HAP-1 (cell line): ENCODE measurements at regions not wholly inside any gene's neighbourhood (a gene's known extent, or its start where the extent isn't known, plus 50 kb on each side); places are given as distances from the start of the nearest gene placed in this dataset.

Experiments used
- DNase-seq, 2 experiments: peaks; one replicate each; pipeline ENCODE4 v3.0.0-alpha.2; 2016 to 2020; ENCODE audit warnings: low spot score in 2 of 2
- H3K27me3 ChIP-seq: fragments of 250-450 bp; sonication (Bioruptor Pico); 2 replicates; pipeline ENCODE4 v1.5.1; 2020; ENCODE audit warnings: low read depth, mild to moderate bottlenecking, moderate library complexity
- H3K36me3 ChIP-seq: fragments of 250-450 bp; sonication (Bioruptor Pico); replicated peaks from 2 replicates; pipeline ENCODE4 v1.5.1; 2020; ENCODE audit warnings: mild to moderate bottlenecking
- H3K4me1 ChIP-seq: fragments of 250-450 bp; sonication (Bioruptor Pico); 2 replicates; pipeline ENCODE4 v1.5.1; 2020; ENCODE audit warnings: mild to moderate bottlenecking
- H3K4me3 ChIP-seq: fragments of 250-450 bp; sonication (Bioruptor Pico); 2 replicates; pipeline ENCODE4 v1.5.1; 2020; ENCODE audit warnings: mild to moderate bottlenecking, moderate library complexity
- H3K9me3 ChIP-seq: fragments of 250-450 bp; sonication (Bioruptor Pico); 2 replicates; pipeline ENCODE4 v1.5.1; 2020; ENCODE audit warnings: mild to moderate bottlenecking, moderate library complexity
- in situ Hi-C: fragments of 300-500 bp; cut with MboI; formaldehyde crosslinking; loops from 3 replicates; pipeline ENCODE4 v1.14.3; 2020; ENCODE audit warnings: low sequenced_read_pairs, inconsistent platforms, mixed read lengths

- Histone ChIP-seq H3K9me3 (peaks cover 5% of the 10 kb centered on the region), H3K4me1 (no peaks in the 10 kb centered on the region), H3K4me3 (no peak overlapping the region), H3K27me3 (no peaks in the 10 kb centered on the region), H3K36me3 (no peaks in the 10 kb centered on the region)
- DNase-seq, result no peak
- in situ Hi-C loops, result no loop called here
Observed at GRCh38 chr16:5730783-5731182, 633.2 kb upstream of the EEF2KMT start.

GRCh38 chr16:5722116-5722619 lies 624.6 kb upstream of the EEF2KMT start:
- in situ Hi-C loops, result no loop called here

GRCh38 chr16:5715155-5715554 lies 617.6 kb upstream of the EEF2KMT start:
- Histone ChIP-seq H3K9me3 (no peaks in the 10 kb centered on the region), H3K36me3 (no peaks in the 10 kb centered on the region), H3K27me3 (no peaks in the 10 kb centered on the region), H3K4me1 (no peaks in the 10 kb centered on the region), H3K4me3 (no peak overlapping the region)
- in situ Hi-C loops, result no loop called here
- no peak for DNase-seq

More at GRCh38 chr16:5722116-5722619, 624.6 kb upstream of the EEF2KMT start:
- Histone ChIP-seq H3K36me3 (no peaks in the 10 kb centered on the region), H3K9me3 (no peaks in the 10 kb centered on the region), H3K27me3 (no peaks in the 10 kb centered on the region), H3K4me1 (no peaks in the 10 kb centered on the region), H3K4me3 (no peak overlapping the region)
- DNase-seq, result no peak

GRCh38 chr16:5709889-5710288 lies 612.3 kb upstream of the EEF2KMT start:
- Histone ChIP-seq H3K36me3 (no peaks in the 10 kb centered on the region), H3K4me1 (no peaks in the 10 kb centered on the region), H3K9me3 (no peaks in the 10 kb centered on the region), H3K27me3 (no peaks in the 10 kb centered on the region), H3K4me3 (no peak overlapping the region)
- peak in 1 of 2 experiments; percentile 6 for DNase-seq
- in situ Hi-C loops, result no loop called here

GRCh38 chr16:5706211-5706610 lies 608.6 kb upstream of the EEF2KMT start:
- Histone ChIP-seq H3K27me3 (no peaks in the 10 kb centered on the region), H3K4me1 (no peaks in the 10 kb centered on the region), H3K4me3 (no peak overlapping the region), H3K36me3 (no peaks in the 10 kb centered on the region), H3K9me3 (no peaks in the 10 kb centered on the region)
- DNase-seq, result no peak
- in situ Hi-C loops, result no loop called here

- H3K9me3 ChIP-seq, result no peaks in the 10 kb centered on the region
- in situ Hi-C loops, result no loop called here
- H3K36me3 ChIP-seq, result no peaks in the 10 kb centered on the region
- DNase-seq, result no peak
- H3K4me1 ChIP-seq, result no peaks in the 10 kb centered on the region
- no peaks in the 10 kb centered on the region for H3K27me3 ChIP-seq
- no peak overlapping the region for H3K4me3 ChIP-seq
Observed at GRCh38 chr16:5704271-5704670, 606.7 kb upstream of the EEF2KMT start.

GRCh38 chr16:5693426-5693825 lies 595.8 kb upstream of the EEF2KMT start:
- in situ Hi-C loops, result no loop called here
- no peaks in the 10 kb centered on the region for H3K27me3 ChIP-seq
- H3K36me3 ChIP-seq, result no peaks in the 10 kb centered on the region
- H3K4me1 ChIP-seq, result no peaks in the 10 kb centered on the region
- H3K9me3 ChIP-seq, result no peaks in the 10 kb centered on the region; the same call in 1 of the 2 replicates
- DNase-seq, result no peak
- no peak overlapping the region for H3K4me3 ChIP-seq

GRCh38 chr16:5681966-5682365 lies 584.4 kb upstream of the EEF2KMT start:
- DNase-seq, result no peak
- no peaks in the 10 kb centered on the region for H3K36me3 ChIP-seq
- H3K27me3 ChIP-seq, result no peaks in the 10 kb centered on the region
- in situ Hi-C loops, result no loop called here
- H3K4me1 ChIP-seq, result no peaks in the 10 kb centered on the region
- no peak overlapping the region for H3K4me3 ChIP-seq
- peaks cover 4% of the 10 kb centered on the region; the same call in 1 of the 2 replicates for H3K9me3 ChIP-seq

- Histone ChIP-seq H3K9me3 (peaks cover 4% of the 10 kb centered on the region; the same call in 1 of the 2 replicates), H3K27me3 (no peaks in the 10 kb centered on the region), H3K36me3 (no peaks in the 10 kb centered on the region), H3K4me3 (no peak overlapping the region), H3K4me1 (no peaks in the 10 kb centered on the region)
- DNase-seq, result no peak
- in situ Hi-C loops, result no loop called here
Observed at GRCh38 chr16:5678371-5678770, 580.8 kb upstream of the EEF2KMT start.

- Histone ChIP-seq H3K36me3 (no peaks in the 10 kb centered on the region), H3K4me1 (no peaks in the 10 kb centered on the region), H3K27me3 (no peaks in the 10 kb centered on the region), H3K4me3 (no peak overlapping the region), H3K9me3 (no peaks in the 10 kb centered on the region)
- no peak for DNase-seq
- in situ Hi-C loops, result no loop called here
Observed at GRCh38 chr16:5671421-5671820, 573.8 kb upstream of the EEF2KMT start.

GRCh38 chr16:5670198-5670597 lies 572.6 kb upstream of the EEF2KMT start:
- Histone ChIP-seq H3K27me3 (no peaks in the 10 kb centered on the region), H3K4me3 (no peak overlapping the region), H3K4me1 (no peaks in the 10 kb centered on the region), H3K9me3 (no peaks in the 10 kb centered on the region), H3K36me3 (no peaks in the 10 kb centered on the region)
- in situ Hi-C loops, result no loop called here
- no peak for DNase-seq

- no peaks in the 10 kb centered on the region for H3K27me3 ChIP-seq
- H3K9me3 ChIP-seq, result no peaks in the 10 kb centered on the region
- H3K4me3 ChIP-seq, result no peak overlapping the region
- in situ Hi-C loops, result no loop called here
- no peak for DNase-seq
- H3K36me3 ChIP-seq, result no peaks in the 10 kb centered on the region
- no peaks in the 10 kb centered on the region for H3K4me1 ChIP-seq
Observed at GRCh38 chr16:5668553-5668952, 571.0 kb upstream of the EEF2KMT start.

GRCh38 chr16:5665834-5666233 lies 568.2 kb upstream of the EEF2KMT start:
- Histone ChIP-seq H3K36me3 (no peaks in the 10 kb centered on the region), H3K4me3 (no peak overlapping the region), H3K27me3 (no peaks in the 10 kb centered on the region), H3K4me1 (no peaks in the 10 kb centered on the region), H3K9me3 (no peaks in the 10 kb centered on the region)
- in situ Hi-C loops, result no loop called here
- DNase-seq, result no peak

GRCh38 chr16:5653789-5654188 lies 556.2 kb upstream of the EEF2KMT start:
- DNase-seq, result no peak
- Histone ChIP-seq H3K27me3 (no peaks in the 10 kb centered on the region), H3K9me3 (peaks cover 2% of the 10 kb centered on the region), H3K4me1 (no peaks in the 10 kb centered on the region), H3K36me3 (no peaks in the 10 kb centered on the region), H3K4me3 (no peak overlapping the region)
- in situ Hi-C loops, result no loop called here

GRCh38 chr16:5653041-5653440 lies 555.4 kb upstream of the EEF2KMT start:
- peaks cover 2% of the 10 kb centered on the region for H3K9me3 ChIP-seq
- no peaks in the 10 kb centered on the region for H3K4me1 ChIP-seq
- no peaks in the 10 kb centered on the region for H3K36me3 ChIP-seq
- DNase-seq, result no peak
- H3K27me3 ChIP-seq, result no peaks in the 10 kb centered on the region
- in situ Hi-C loops, result no loop called here
- H3K4me3 ChIP-seq, result no peak overlapping the region
